Panc1 (cell line): ENCODE measurements at regions not wholly inside any gene's neighbourhood (a gene's known extent, or its start where the extent isn't known, plus 50 kb on each side); places are given as distances from the start of the nearest gene placed in this dataset.

Source experiments
- ATAC-seq: fragments of 200-7000 bp; cut with Tn5 transposase; 2 replicates; pipeline ENCODE4 v1.9.1; 2020; ENCODE audit warnings: mild to moderate bottlenecking, moderate library complexity
- BruUV-seq: library from RNA; stranded (reverse); fragments of 400-500 nt; replicated peaks from 2 replicates; lab custom pipeline; 2021; lab: Mats Ljungman, UMichigan
- CTCF ChIA-PET: fragments of 300-600 bp; sonication (Branson Sonifier 250); formaldehyde crosslinking; loops from one replicate; lab custom pipeline; 2022; ENCODE audit warnings: antibody characterized with exemption; lab: Charles Lee
- POLR2A ChIA-PET: fragments of 300-600 bp; sonication (Branson Sonifier 250); formaldehyde crosslinking; loops from one replicate; lab custom pipeline; 2022; ENCODE audit warnings: antibody characterized with exemption; lab: Charles Lee
- DNase-seq: peaks from one replicate; pipeline ENCODE4 v3.0.0-alpha.2; 2010; ENCODE audit warnings: low read depth, low spot score
- H3K27ac ChIP-seq: 2 replicates; pipeline ENCODE4 v1.5.1; 2011; ENCODE audit warnings: mild to moderate bottlenecking, low read length, inconsistent platforms
- H3K27me3 ChIP-seq: fragments of 200-500 bp; sonication (Bioruptor generic); 2 replicates; pipeline ENCODE4 v1.6.0; 2014; ENCODE audit warnings: low read length, inconsistent platforms; ENCODE audit not compliant: control insufficient read depth, insufficient read depth
- H3K36me3 ChIP-seq: fragments of 200-500 bp; sonication (Bioruptor generic); 2 replicates; pipeline ENCODE4 v1.5.1; 2014; ENCODE audit warnings: inconsistent platforms, mild to moderate bottlenecking, low read length, moderate library complexity; ENCODE audit not compliant: control insufficient read depth, insufficient read depth
- H3K4me1 ChIP-seq: 2 replicates; pipeline ENCODE4 v1.5.1; 2011; ENCODE audit warnings: inconsistent platforms, mild to moderate bottlenecking, low read length, moderate library complexity; ENCODE audit not compliant: control insufficient read depth, insufficient read depth
- H3K4me3 ChIP-seq, 2 experiments: 2 replicates each; pipeline ENCODE4 v1.5.1; 2011 to 2012; ENCODE audit warnings: low read depth in 2 of 2, low read length in 2 of 2, mild to moderate bottlenecking in 2 of 2, inconsistent platforms in 1 of 2, moderate library complexity in 1 of 2
- H3K9me3 ChIP-seq: fragments of 200-500 bp; sonication (Bioruptor generic); 2 replicates; pipeline ENCODE4 v1.5.1; 2014; ENCODE audit warnings: low read depth, mild to moderate bottlenecking, inconsistent platforms, low read length, moderate library complexity; ENCODE audit not compliant: control insufficient read depth, insufficient read depth
- CTCF ChIP-seq: fragments of 450-650 bp; IDR thresholded peaks from 2 replicates; pipeline ENCODE4 v1.5.1; 2017; ENCODE audit warnings: mild to moderate bottlenecking
- POLR2AphosphoS5 ChIP-seq: IDR thresholded peaks from 2 replicates; pipeline ENCODE4 v1.6.1; 2012; ENCODE audit warnings: mild to moderate bottlenecking, low read depth, low read length, moderate library complexity
- REST ChIP-seq, 2 experiments: IDR thresholded peaks; 2 replicates each; pipeline ENCODE4 v1.6.1; 2011 to 2012; ENCODE audit warnings: low read depth in 2 of 2, control low read depth in 1 of 2, low read length in 1 of 2, mild to moderate bottlenecking in 1 of 2, moderate library complexity in 1 of 2; ENCODE audit not compliant: insufficient read depth in 1 of 2
- SIN3A ChIP-seq: IDR thresholded peaks from 2 replicates; pipeline ENCODE4 v1.6.1; 2012; ENCODE audit warnings: low read depth, mild to moderate bottlenecking, low read length, moderate library complexity, borderline replicate concordance; ENCODE audit not compliant: insufficient read depth
- TCF7L2 ChIP-seq: IDR thresholded peaks from 2 replicates; pipeline ENCODE4 v1.6.1; 2011; ENCODE audit warnings: mild to moderate bottlenecking, low read depth, low read length, inconsistent platforms
- in situ Hi-C: cut with HindIII; loops from 2 replicates; pipeline ENCODE4 v1.10.0; 2016; ENCODE audit warnings: low sequenced_read_pairs, low pct_unique_long_range_greater_than_20kb
- intact Hi-C: fragments of 100-400 bp; cut with micrococcal nuclease; formaldehyde crosslinking; loops from one replicate; pipeline ENCODE4 v1.10.0; 2022; ENCODE audit not compliant: unreplicated experiment

- DNase-seq (no peak), ATAC-seq (no peak)
- intact Hi-C loops (no loop called here), in situ Hi-C loops (no loop called here)
- Histone ChIP-seq H3K4me1 (no peaks in the 10 kb centered on the region), H3K27ac (no peak overlapping the region), H3K36me3 (no peaks in the 10 kb centered on the region), H3K27me3 (no peaks in the 10 kb centered on the region), H3K4me3 (no peak overlapping the region), H3K9me3 (no peaks in the 10 kb centered on the region)
- CTCF ChIA-PET, result no interaction called here
- POLR2A ChIA-PET, result no interaction called here
- BruUV-seq, result no TSS peak
- TF ChIP-seq SIN3A (no peak), TCF7L2 (no peak), CTCF (no peak), REST (IDR thresholded peaks at IDR 0.05; ENCODE audit: insufficient read depth in 1 of 2, low read depth in 2 of 2, low read length in 1 of 2) (no peak), POLR2AphosphoS5 (no peak)
Measured at GRCh38 chr9:84573083-84573482, 96.4 kb upstream of the NTRK2 start.

GRCh38 chr9:84575705-84576104 is 93.8 kb upstream of the NTRK2 start:
- Histone ChIP-seq H3K4me1 (no peaks in the 10 kb centered on the region), H3K4me3 (no peak overlapping the region), H3K27me3 (no peaks in the 10 kb centered on the region), H3K9me3 (no peaks in the 10 kb centered on the region), H3K27ac (no peak overlapping the region), H3K36me3 (no peaks in the 10 kb centered on the region)
- DNase-seq, result no peak
- ChIA-PET CTCF (no interaction called here), POLR2A (no interaction called here)
- in situ Hi-C loops (no loop called here), intact Hi-C loops (no loop called here)
- no peak for ATAC-seq
- no TSS peak for BruUV-seq
- TF ChIP-seq SIN3A (no peak), TCF7L2 (no peak), REST (IDR thresholded peaks at IDR 0.05; ENCODE audit: insufficient read depth in 1 of 2, low read depth in 2 of 2, low read length in 1 of 2) (no peak), CTCF (no peak), POLR2AphosphoS5 (no peak)
